C4-2B (cell line): ENCODE measurements at regions not wholly inside any gene's neighbourhood (a gene's known extent, or its start where the extent isn't known, plus 50 kb on each side); places are given as distances from the start of the nearest gene placed in this dataset.
"Not testable (repeated sequence)": the region's sequence is repeated elsewhere in the genome, so short reads cannot be mapped to it uniquely, and the experiment has no call there.

ENCODE experiments used
- H3K27ac ChIP-seq: fragments of 450-650 bp; 2 replicates; pipeline ENCODE4 v1.5.1; 2017
- ZFX ChIP-seq: fragments of 450-650 bp; IDR thresholded peaks from 2 replicates; pipeline ENCODE4 v1.6.1; 2017
- TF ChIP-seq, protein P1 (sequence below): fragments of 450-650 bp; conservative IDR thresholded peaks from 2 replicates; pipeline ENCODE4 v1.5.1; 2017; ENCODE audit warnings: mild to moderate bottlenecking

DNA sequence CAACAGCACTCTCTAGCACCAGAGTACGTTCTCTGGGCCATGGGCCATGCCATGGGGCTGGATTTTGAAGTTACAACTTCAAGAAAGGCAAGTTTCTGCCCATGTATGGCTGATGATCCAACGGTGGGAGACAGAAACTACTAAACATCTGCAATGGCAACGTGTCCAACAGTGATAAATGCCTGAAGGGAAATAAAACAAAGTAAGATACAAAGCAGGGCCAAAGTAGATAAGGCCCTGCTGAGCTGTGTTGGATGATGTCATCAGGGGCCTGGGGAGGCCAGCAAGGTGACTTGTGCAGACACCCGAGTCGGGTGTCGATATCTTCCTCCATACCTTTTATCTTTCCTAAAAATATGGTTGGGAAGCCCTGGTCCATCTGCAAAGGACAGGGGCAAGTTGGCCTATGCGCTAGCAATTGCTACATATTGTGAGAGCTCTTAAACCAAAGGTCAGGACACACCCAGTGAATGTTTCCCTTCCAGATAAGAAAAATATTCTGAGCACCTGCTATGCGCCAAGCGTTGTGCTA lies 487.2 kb downstream of the MN1 start:
- TF ChIP-seq ZFX, result no peak
- TF ChIP-seq, protein P1, sequence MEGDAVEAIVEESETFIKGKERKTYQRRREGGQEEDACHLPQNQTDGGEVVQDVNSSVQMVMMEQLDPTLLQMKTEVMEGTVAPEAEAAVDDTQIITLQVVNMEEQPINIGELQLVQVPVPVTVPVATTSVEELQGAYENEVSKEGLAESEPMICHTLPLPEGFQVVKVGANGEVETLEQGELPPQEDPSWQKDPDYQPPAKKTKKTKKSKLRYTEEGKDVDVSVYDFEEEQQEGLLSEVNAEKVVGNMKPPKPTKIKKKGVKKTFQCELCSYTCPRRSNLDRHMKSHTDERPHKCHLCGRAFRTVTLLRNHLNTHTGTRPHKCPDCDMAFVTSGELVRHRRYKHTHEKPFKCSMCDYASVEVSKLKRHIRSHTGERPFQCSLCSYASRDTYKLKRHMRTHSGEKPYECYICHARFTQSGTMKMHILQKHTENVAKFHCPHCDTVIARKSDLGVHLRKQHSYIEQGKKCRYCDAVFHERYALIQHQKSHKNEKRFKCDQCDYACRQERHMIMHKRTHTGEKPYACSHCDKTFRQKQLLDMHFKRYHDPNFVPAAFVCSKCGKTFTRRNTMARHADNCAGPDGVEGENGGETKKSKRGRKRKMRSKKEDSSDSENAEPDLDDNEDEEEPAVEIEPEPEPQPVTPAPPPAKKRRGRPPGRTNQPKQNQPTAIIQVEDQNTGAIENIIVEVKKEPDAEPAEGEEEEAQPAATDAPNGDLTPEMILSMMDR, result no peak

GRCh38 chr22:27315833-27316232 lies 485.7 kb downstream of the MN1 start:
- no peak for TF ChIP-seq ZFX
- TF ChIP-seq, protein P1, result no peak
- H3K27ac ChIP-seq, result no peak overlapping the region

More for the DNA sequence above, 487.2 kb downstream of the MN1 start:
- no peak overlapping the region for H3K27ac ChIP-seq

DNA sequence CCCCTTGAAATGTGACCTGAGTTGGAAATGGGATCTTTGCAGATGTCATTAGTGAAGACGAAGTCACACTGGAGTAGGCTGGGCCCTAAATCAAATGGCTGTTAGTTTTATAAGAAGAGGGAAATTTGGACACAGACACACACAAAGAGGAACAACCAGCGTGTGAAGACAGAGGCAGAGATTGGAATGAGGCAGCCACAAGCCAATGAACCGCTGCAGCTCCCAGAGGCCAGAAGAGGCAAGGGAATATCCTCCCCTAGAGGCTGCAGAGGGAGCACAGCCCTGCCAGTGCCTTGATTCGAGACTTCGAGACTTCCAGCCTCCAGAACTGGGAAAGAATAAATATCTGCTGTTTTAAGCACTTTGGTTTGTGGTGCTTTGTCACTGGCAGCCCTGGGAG lies 484.5 kb downstream of the MN1 start:
- no peak overlapping the region for H3K27ac ChIP-seq

DNA sequence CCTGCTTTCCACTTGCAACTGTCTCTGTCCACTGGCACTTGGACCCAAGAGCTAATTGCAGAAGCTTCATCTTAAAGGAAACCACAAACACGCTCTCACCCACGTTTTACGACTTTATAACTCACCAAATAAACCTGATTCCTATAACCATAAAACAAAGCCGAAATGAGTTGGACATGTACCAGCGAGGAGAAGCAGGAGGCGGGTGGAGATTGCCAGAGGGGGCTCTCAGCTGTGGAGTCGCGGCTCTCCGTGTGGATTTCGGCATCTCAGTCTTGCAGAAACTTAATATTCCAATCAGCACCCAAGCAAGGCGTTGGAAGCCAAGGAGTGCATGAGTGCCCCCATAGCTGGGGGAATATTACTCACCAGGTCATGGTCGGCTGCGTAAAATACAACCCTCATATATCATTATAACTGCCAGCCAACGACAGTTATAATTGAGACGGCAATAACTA lies 483.6 kb downstream of the MN1 start:
- no peak overlapping the region for H3K27ac ChIP-seq
- no peak for TF ChIP-seq ZFX
- TF ChIP-seq, protein P1, result no peak

More for the DNA sequence above, 484.5 kb downstream of the MN1 start:
- TF ChIP-seq, protein P1, result no peak
- no peak for TF ChIP-seq ZFX

GRCh38 chr22:27318516-27318915 lies 483.0 kb downstream of the MN1 start:
- no peak overlapping the region for H3K27ac ChIP-seq
- TF ChIP-seq, protein P1, result no peak
- TF ChIP-seq ZFX, result no peak

- H3K27ac ChIP-seq, result no peak overlapping the region
- TF ChIP-seq ZFX, result no peak
These were observed 477.9 kb downstream of the MN1 start for GRCh38 chr22:27323661-27324060.

GRCh38 chr22:27324908-27325307 lies 476.6 kb downstream of the MN1 start:
- not testable (repeated sequence) for H3K27ac ChIP-seq

DNA sequence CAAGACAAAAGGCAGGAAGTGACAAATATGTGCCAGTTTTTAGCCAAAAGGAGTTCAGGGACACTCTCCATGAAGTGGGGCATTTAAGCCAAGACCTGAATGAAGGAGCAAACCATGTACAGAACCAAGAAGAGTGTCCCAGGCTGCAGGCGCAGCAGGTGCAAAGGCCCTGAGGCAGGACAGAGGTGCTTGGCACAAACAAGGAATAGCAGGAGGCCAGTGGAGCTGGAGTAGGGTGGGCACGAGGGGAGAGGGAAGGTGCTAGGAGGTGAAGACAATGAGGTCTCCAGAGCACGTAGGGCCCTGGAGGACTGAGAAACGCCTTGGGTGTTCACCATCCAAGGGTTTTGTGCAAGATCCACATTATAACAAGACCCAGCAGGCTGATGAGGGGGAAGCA lies 474.1 kb downstream of the MN1 start:
- no peak overlapping the region for H3K27ac ChIP-seq
- TF ChIP-seq, protein P1, result no peak
- TF ChIP-seq ZFX, result no peak
